Panc1 (cell line): ENCODE measurements at regions not wholly inside any gene's neighbourhood (a gene's known extent, or its start where the extent isn't known, plus 50 kb on each side); places are given as distances from the start of the nearest gene placed in this dataset.

Experiments
- ATAC-seq: fragments of 200-7000 bp; cut with Tn5 transposase; 2 replicates; pipeline ENCODE4 v1.9.1; 2020; ENCODE audit warnings: mild to moderate bottlenecking, moderate library complexity
- BruUV-seq: library from RNA; stranded (reverse); fragments of 400-500 nt; replicated peaks from 2 replicates; lab custom pipeline; 2021; lab: Mats Ljungman, UMichigan
- CTCF ChIA-PET: fragments of 300-600 bp; sonication (Branson Sonifier 250); formaldehyde crosslinking; loops from one replicate; lab custom pipeline; 2022; ENCODE audit warnings: antibody characterized with exemption; lab: Charles Lee
- POLR2A ChIA-PET: fragments of 300-600 bp; sonication (Branson Sonifier 250); formaldehyde crosslinking; loops from one replicate; lab custom pipeline; 2022; ENCODE audit warnings: antibody characterized with exemption; lab: Charles Lee
- DNase-seq: peaks from one replicate; pipeline ENCODE4 v3.0.0-alpha.2; 2010; ENCODE audit warnings: low read depth, low spot score
- H3K27ac ChIP-seq: 2 replicates; pipeline ENCODE4 v1.5.1; 2011; ENCODE audit warnings: mild to moderate bottlenecking, low read length, inconsistent platforms
- H3K27me3 ChIP-seq: fragments of 200-500 bp; sonication (Bioruptor generic); 2 replicates; pipeline ENCODE4 v1.6.0; 2014; ENCODE audit warnings: low read length, inconsistent platforms; ENCODE audit not compliant: control insufficient read depth, insufficient read depth
- H3K36me3 ChIP-seq: fragments of 200-500 bp; sonication (Bioruptor generic); 2 replicates; pipeline ENCODE4 v1.5.1; 2014; ENCODE audit warnings: inconsistent platforms, mild to moderate bottlenecking, low read length, moderate library complexity; ENCODE audit not compliant: control insufficient read depth, insufficient read depth
- H3K4me1 ChIP-seq: 2 replicates; pipeline ENCODE4 v1.5.1; 2011; ENCODE audit warnings: inconsistent platforms, mild to moderate bottlenecking, low read length, moderate library complexity; ENCODE audit not compliant: control insufficient read depth, insufficient read depth
- H3K4me3 ChIP-seq, 2 experiments: 2 replicates each; pipeline ENCODE4 v1.5.1; 2011 to 2012; ENCODE audit warnings: low read depth in 2 of 2, low read length in 2 of 2, mild to moderate bottlenecking in 2 of 2, inconsistent platforms in 1 of 2, moderate library complexity in 1 of 2
- H3K9me3 ChIP-seq: fragments of 200-500 bp; sonication (Bioruptor generic); 2 replicates; pipeline ENCODE4 v1.5.1; 2014; ENCODE audit warnings: low read depth, mild to moderate bottlenecking, inconsistent platforms, low read length, moderate library complexity; ENCODE audit not compliant: control insufficient read depth, insufficient read depth
- POLR2AphosphoS5 ChIP-seq: IDR thresholded peaks from 2 replicates; pipeline ENCODE4 v1.6.1; 2012; ENCODE audit warnings: mild to moderate bottlenecking, low read depth, low read length, moderate library complexity
- REST ChIP-seq, 2 experiments: IDR thresholded peaks; 2 replicates each; pipeline ENCODE4 v1.6.1; 2011 to 2012; ENCODE audit warnings: low read depth in 2 of 2, control low read depth in 1 of 2, low read length in 1 of 2, mild to moderate bottlenecking in 1 of 2, moderate library complexity in 1 of 2; ENCODE audit not compliant: insufficient read depth in 1 of 2
- SIN3A ChIP-seq: IDR thresholded peaks from 2 replicates; pipeline ENCODE4 v1.6.1; 2012; ENCODE audit warnings: low read depth, mild to moderate bottlenecking, low read length, moderate library complexity, borderline replicate concordance; ENCODE audit not compliant: insufficient read depth
- TCF7L2 ChIP-seq: IDR thresholded peaks from 2 replicates; pipeline ENCODE4 v1.6.1; 2011; ENCODE audit warnings: mild to moderate bottlenecking, low read depth, low read length, inconsistent platforms
- in situ Hi-C: cut with HindIII; loops from 2 replicates; pipeline ENCODE4 v1.10.0; 2016; ENCODE audit warnings: low sequenced_read_pairs, low pct_unique_long_range_greater_than_20kb
- intact Hi-C: fragments of 100-400 bp; cut with micrococcal nuclease; formaldehyde crosslinking; loops from one replicate; pipeline ENCODE4 v1.10.0; 2022; ENCODE audit not compliant: unreplicated experiment
- TF ChIP-seq, protein P1 (sequence below): fragments of 450-650 bp; IDR thresholded peaks from 2 replicates; pipeline ENCODE4 v1.5.1; 2017; ENCODE audit warnings: mild to moderate bottlenecking

- TF ChIP-seq TCF7L2, result no peak
- no peak for TF ChIP-seq SIN3A
- intact Hi-C loops, result no loop called here
- ChIA-PET POLR2A (no interaction called here), CTCF (no interaction called here)
- Histone ChIP-seq H3K27ac (no peak overlapping the region), H3K9me3 (no peaks in the 10 kb centered on the region), H3K27me3 (peaks cover 2% of the 10 kb centered on the region; the same call in 1 of the 2 replicates), H3K4me3 (no peak overlapping the region), H3K4me1 (no peaks in the 10 kb centered on the region), H3K36me3 (no peaks in the 10 kb centered on the region)
- BruUV-seq, result no TSS peak
- ATAC-seq, result no peak
- DNase-seq, result no peak
- in situ Hi-C loops, result no loop called here
These were observed 105.3 kb upstream of the AGBL1 start for GRCh38 chr15:85974348-85974705.

GRCh38 chr15:85974742-85975141 lies 104.9 kb upstream of the AGBL1 start:
- Histone ChIP-seq H3K4me3 (no peak overlapping the region), H3K4me1 (no peaks in the 10 kb centered on the region), H3K36me3 (no peaks in the 10 kb centered on the region), H3K9me3 (no peaks in the 10 kb centered on the region), H3K27ac (no peak overlapping the region), H3K27me3 (peaks cover 2% of the 10 kb centered on the region; the same call in 1 of the 2 replicates)
- no peak for ATAC-seq
- ChIA-PET POLR2A (interaction anchor here (0.6 kb wide), 1 partner anchor 302 kb away, joined by 3 read pairs; no protein-coding TSS in a partner anchor), CTCF (interaction anchor here (0.5 kb wide), 1 partner anchor 217 kb away, joined by 3 read pairs; no protein-coding TSS in a partner anchor)
- in situ Hi-C loops, result no loop called here
- no TSS peak for BruUV-seq
- DNase-seq, result no peak
- intact Hi-C loops, result no loop called here
- TF ChIP-seq REST (IDR thresholded peaks at IDR 0.05; ENCODE audit: insufficient read depth in 1 of 2, low read depth in 2 of 2, low read length in 1 of 2) (no peak), POLR2AphosphoS5 (no peak), SIN3A (no peak), TCF7L2 (no peak)
- TF ChIP-seq, protein P1, sequence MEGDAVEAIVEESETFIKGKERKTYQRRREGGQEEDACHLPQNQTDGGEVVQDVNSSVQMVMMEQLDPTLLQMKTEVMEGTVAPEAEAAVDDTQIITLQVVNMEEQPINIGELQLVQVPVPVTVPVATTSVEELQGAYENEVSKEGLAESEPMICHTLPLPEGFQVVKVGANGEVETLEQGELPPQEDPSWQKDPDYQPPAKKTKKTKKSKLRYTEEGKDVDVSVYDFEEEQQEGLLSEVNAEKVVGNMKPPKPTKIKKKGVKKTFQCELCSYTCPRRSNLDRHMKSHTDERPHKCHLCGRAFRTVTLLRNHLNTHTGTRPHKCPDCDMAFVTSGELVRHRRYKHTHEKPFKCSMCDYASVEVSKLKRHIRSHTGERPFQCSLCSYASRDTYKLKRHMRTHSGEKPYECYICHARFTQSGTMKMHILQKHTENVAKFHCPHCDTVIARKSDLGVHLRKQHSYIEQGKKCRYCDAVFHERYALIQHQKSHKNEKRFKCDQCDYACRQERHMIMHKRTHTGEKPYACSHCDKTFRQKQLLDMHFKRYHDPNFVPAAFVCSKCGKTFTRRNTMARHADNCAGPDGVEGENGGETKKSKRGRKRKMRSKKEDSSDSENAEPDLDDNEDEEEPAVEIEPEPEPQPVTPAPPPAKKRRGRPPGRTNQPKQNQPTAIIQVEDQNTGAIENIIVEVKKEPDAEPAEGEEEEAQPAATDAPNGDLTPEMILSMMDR, result no peak

GRCh38 chr15:85976102-85976501 lies 103.6 kb upstream of the AGBL1 start:
- Histone ChIP-seq H3K27me3 (peaks cover 2% of the 10 kb centered on the region; the same call in 1 of the 2 replicates), H3K4me3 (no peak overlapping the region), H3K27ac (no peak overlapping the region), H3K36me3 (no peaks in the 10 kb centered on the region), H3K4me1 (no peaks in the 10 kb centered on the region), H3K9me3 (no peaks in the 10 kb centered on the region)
- intact Hi-C loops (no loop called here), in situ Hi-C loops (no loop called here)
- ChIA-PET POLR2A (no interaction called here), CTCF (no interaction called here)
- no TSS peak for BruUV-seq
- TF ChIP-seq, protein P1, result no peak
- TF ChIP-seq TCF7L2 (no peak), POLR2AphosphoS5 (no peak), SIN3A (no peak), REST (IDR thresholded peaks at IDR 0.05; ENCODE audit: insufficient read depth in 1 of 2, low read depth in 2 of 2, low read length in 1 of 2) (no peak)
- DNase-seq (no peak), ATAC-seq (no peak)
